Stomach (tissue), 8 donors: ENCODE measurements at regions not wholly inside any gene's neighbourhood (a gene's known extent, or its start where the extent isn't known, plus 50 kb on each side); places are given as distances from the start of the nearest gene placed in this dataset.

Source experiments
- DNase-seq, 2 donors: peaks; one replicate each; pipeline versions ENCODE4 v3.0.0 to v3.0.0-alpha.2; 2013 to 2019
- H3K27ac ChIP-seq, 5 donors: fragments of 200-600 bp in 4 of 5; sonication (generic) in 4 of 5; one replicate each; pipeline ENCODE4 v1.5.1; 2013 to 2019; ENCODE audit warnings: mild to moderate bottlenecking in 1 of 5, moderate library complexity in 1 of 5
- H3K27me3 ChIP-seq, 3 donors: fragments of 200-600 bp; sonication (generic); one replicate each; pipeline ENCODE4 v1.5.1; 2017 to 2019; ENCODE audit warnings: mixed run types in 1 of 3
- H3K36me3 ChIP-seq, 4 donors: fragments of 200-600 bp; sonication (generic); 1 replicate in 3 of 4; 2 replicates in 1 of 4; pipeline ENCODE4 v1.5.1; 2016 to 2019
- H3K4me1 ChIP-seq, 4 donors: fragments of 200-600 bp; sonication (generic); one replicate each; pipeline ENCODE4 v1.5.1; 2016 to 2019
- H3K4me3 ChIP-seq, 4 donors: fragments of 200-600 bp; sonication (generic) in 3 of 4; one replicate each; pipeline ENCODE4 v1.5.1; 2016 to 2019; ENCODE audit warnings: mild to moderate bottlenecking in 1 of 4
- H3K9me3 ChIP-seq, 4 donors: fragments of 200-600 bp; sonication (generic); one replicate each; pipeline ENCODE4 v1.5.1; 2016 to 2019
- CTCF ChIP-seq, 7 experiments: fragments of 450-650 bp in 4 of 7; fragments of 200-600 bp in 3 of 7; sonication (generic) in 3 of 7; IDR thresholded peaks; one replicate each; pipeline ENCODE4 v1.5.1; 2016 to 2019; ENCODE audit warnings: antibody characterized with exemption in 7 of 7, control low read depth in 2 of 7, mild to moderate bottlenecking in 1 of 7
- EP300 ChIP-seq: sonication (generic); formaldehyde crosslinking; IDR thresholded peaks from one replicate; pipeline ENCODE4 v1.6.1; 2017; ENCODE audit warnings: antibody characterized with exemption
- POLR2A ChIP-seq, 4 donors: fragments of 450-650 bp; IDR thresholded peaks; one replicate each; pipeline ENCODE4 v1.6.1; 2016; ENCODE audit warnings: antibody characterized with exemption in 4 of 4, control low read depth in 2 of 4, mild to moderate bottlenecking in 1 of 4, moderate library complexity in 1 of 4
- POLR2AphosphoS5 ChIP-seq, 3 donors: sonication (generic); formaldehyde crosslinking; IDR thresholded peaks; one replicate each; pipeline ENCODE4 v1.6.1; 2016; ENCODE audit warnings: antibody characterized with exemption in 3 of 3
- WGBS, 5 donors: extraction: QIAGEN DNeasy Blood & Tissue Kit in 3 of 5; methylation state at CpG; one replicate each; pipeline versions ENCODE4 v1.1.5 to v1.1.7; 2013 to 2018; 5-methylcytosine and 5-hydroxymethylcytosine counted together
- intact Hi-C: fragments of 100-400 bp; cut with DNase I; formaldehyde crosslinking; loops from one replicate; pipeline ENCODE4 v1.15.1; 2023; ENCODE audit warnings: low total_unique reads
- donor health status: healthy with polysubstance abuse.
- donor health status: Bipolar disorder and iron deficiency.
- donor health status: healthy.

GRCh38 chr5:135279328-135279727 is 119.7 kb downstream of the MACROH2A1 start:
- intact Hi-C loops, result no loop called here
- Histone ChIP-seq H3K27me3 (no peaks in the 10 kb centered on the region), H3K4me3 (no peak overlapping the region), H3K9me3 (no peaks in the 10 kb centered on the region), H3K27ac (no peak overlapping the region), H3K4me1 (no peaks in the 10 kb centered on the region), H3K36me3 (no peaks in the 10 kb centered on the region)
- TF ChIP-seq CTCF (IDR thresholded peaks at IDR 0.05) (no peak), EP300 (no peak), POLR2A (IDR thresholded peaks at IDR 0.05) (no peak), POLR2AphosphoS5 (IDR thresholded peaks at IDR 0.05) (no peak)
- WGBS, 5 donors, result 76 to 84% (median 79%) methylated on average over 4 of the region's 4 CpGs
- DNase-seq, result no peak

GRCh38 chr5:135276151-135276550 is 122.9 kb downstream of the MACROH2A1 start:
- Histone ChIP-seq H3K9me3 (no peaks in the 10 kb centered on the region), H3K36me3 (no peaks in the 10 kb centered on the region), H3K27me3 (no peaks in the 10 kb centered on the region), H3K27ac (no peak overlapping the region), H3K4me1 (peaks cover 0 to 7% (median 0%) of the 10 kb centered on the region in 4 donors), H3K4me3 (no peak overlapping the region)
- 61 to 70% (median 68%) methylated on average over 6 of the region's 6 CpGs for WGBS, 5 donors
- intact Hi-C loops, result no loop called here
- TF ChIP-seq CTCF (IDR thresholded peaks at IDR 0.05) (no peak), POLR2AphosphoS5 (IDR thresholded peaks at IDR 0.05) (no peak), EP300 (no peak), POLR2A (IDR thresholded peaks at IDR 0.05) (no peak)
- DNase-seq, result no peak

DNA sequence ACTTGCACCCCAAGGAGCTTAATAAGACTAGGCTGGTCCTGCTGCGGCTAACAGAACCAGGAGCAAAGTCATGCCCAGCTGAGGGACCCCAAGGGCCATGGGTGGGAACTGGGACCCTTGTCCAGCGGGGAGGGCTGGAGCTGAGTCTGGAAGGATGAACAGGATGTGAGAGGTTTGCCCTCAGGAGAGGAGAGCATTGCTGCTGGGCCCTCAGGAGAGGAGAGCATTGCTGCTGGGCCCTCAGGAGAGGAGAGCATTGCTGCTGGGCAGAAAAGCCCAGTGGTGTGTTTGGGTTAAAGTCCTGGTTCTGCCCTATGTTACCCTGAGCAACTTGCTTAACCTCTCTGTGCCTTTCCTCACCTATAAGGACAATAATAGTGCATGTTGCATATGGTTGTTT is 125.8 kb downstream of the MACROH2A1 start:
- no peaks in the 10 kb centered on the region for H3K9me3 ChIP-seq
- H3K36me3 ChIP-seq, result no peaks in the 10 kb centered on the region
- no peak overlapping the region for H3K27ac ChIP-seq
- peaks cover 0 to 5% (median 0%) of the 10 kb centered on the region in 3 donors for H3K27me3 ChIP-seq
- WGBS, 5 donors, result 81 to 95% (median 87%) methylated on average over 2 of the region's 2 CpGs
- peaks cover 0 to 28% (median 6%) of the 10 kb centered on the region in 4 donors for H3K4me1 ChIP-seq
- no peak overlapping the region for H3K4me3 ChIP-seq
- no peak for DNase-seq
- intact Hi-C loops, result no loop called here
- no peak for TF ChIP-seq CTCF (IDR thresholded peaks at IDR 0.05)
- TF ChIP-seq POLR2AphosphoS5 (IDR thresholded peaks at IDR 0.05), result no peak
- no peak for TF ChIP-seq EP300
- TF ChIP-seq POLR2A (IDR thresholded peaks at IDR 0.05), result no peak

DNA sequence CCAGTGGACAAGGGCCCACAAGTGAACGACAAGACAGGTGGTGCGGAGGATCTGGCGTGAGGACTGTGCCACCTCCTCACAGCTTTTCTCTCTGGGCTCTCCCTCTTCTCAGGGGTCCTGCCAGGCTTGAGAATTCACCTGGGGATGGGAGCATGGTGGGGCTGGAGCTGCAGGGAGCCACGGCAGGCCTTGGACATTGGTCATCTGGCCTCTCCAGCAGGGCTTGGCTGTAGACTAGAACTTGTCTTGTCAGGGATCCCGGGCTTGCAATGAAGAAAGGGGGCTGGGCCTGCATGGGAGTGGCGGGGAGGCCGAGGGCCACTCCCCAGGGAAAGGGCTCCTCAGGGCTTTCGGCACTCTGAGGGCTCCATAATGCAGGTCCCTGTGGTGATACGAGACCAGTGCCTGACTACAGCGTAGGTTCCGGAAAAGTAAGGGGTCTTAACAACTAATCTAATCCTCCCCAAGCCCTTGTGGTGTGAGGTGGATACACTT is 126.7 kb downstream of the MACROH2A1 start:
- H3K27me3 ChIP-seq, result peaks cover 0 to 5% (median 0%) of the 10 kb centered on the region in 3 donors
- H3K4me1 ChIP-seq, result peaks cover 0 to 28% (median 6%) of the 10 kb centered on the region in 4 donors
- H3K4me3 ChIP-seq, result no peak overlapping the region
- intact Hi-C loops, result no loop called here
- H3K36me3 ChIP-seq, result no peaks in the 10 kb centered on the region
- DNase-seq, result no peak
- WGBS, 5 donors, result 73 to 81% (median 78%) methylated on average over 8 to 11 of the region's 11 CpGs
- TF ChIP-seq POLR2A (IDR thresholded peaks at IDR 0.05) (no peak), EP300 (no peak), POLR2AphosphoS5 (IDR thresholded peaks at IDR 0.05) (no peak), CTCF (IDR thresholded peaks at IDR 0.05) (no peak)
- peak overlapping the region in 3 of 5 donors; percentile 4 to 87 (median 37) for H3K27ac ChIP-seq
- no peaks in the 10 kb centered on the region for H3K9me3 ChIP-seq
